Dermis microvascular lymphatic vessel endothelial cell (primary cell): ENCODE measurements at regions not wholly inside any gene's neighbourhood (a gene's known extent, or its start where the extent isn't known, plus 50 kb on each side); places are given as distances from the start of the nearest gene placed in this dataset.
"Not testable (repeated sequence)": the region's sequence is repeated elsewhere in the genome, so short reads cannot be mapped to it uniquely, and the experiment has no call there.

ENCODE experiments used
- DNase-seq, 2 donors: peaks; one replicate each; pipeline versions ENCODE4 v3.0.0 to v3.0.0-alpha.2; 2010; ENCODE audit warnings: low read depth in 2 of 2

- DNase-seq = no peak
Observed at GRCh38 chr20:40890181-40890580, 138.4 kb upstream of the TOP1 start.

GRCh38 chr20:40890635-40891034, 138.0 kb upstream of the TOP1 start:
- DNase-seq = no peak

DNA sequence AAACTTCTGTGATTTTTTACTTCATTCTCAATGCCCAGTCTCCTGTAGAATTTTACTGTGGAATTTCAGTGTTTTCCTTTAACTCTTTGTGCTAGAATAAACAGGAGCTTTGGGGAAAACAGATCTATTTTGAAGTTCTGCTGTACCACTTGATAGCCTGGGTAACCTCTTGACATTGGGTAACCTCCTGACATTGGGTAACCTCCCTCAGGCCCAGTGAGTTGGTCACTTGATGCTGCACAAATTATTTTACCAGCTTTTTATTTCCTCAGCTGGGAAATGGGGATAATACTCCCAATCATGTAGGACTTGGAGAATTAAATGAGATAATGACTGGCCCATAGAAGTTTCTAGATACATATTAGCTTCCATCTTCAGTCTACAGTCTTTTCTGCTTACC, 137.3 kb upstream of the TOP1 start:
- DNase-seq = no peak

DNA sequence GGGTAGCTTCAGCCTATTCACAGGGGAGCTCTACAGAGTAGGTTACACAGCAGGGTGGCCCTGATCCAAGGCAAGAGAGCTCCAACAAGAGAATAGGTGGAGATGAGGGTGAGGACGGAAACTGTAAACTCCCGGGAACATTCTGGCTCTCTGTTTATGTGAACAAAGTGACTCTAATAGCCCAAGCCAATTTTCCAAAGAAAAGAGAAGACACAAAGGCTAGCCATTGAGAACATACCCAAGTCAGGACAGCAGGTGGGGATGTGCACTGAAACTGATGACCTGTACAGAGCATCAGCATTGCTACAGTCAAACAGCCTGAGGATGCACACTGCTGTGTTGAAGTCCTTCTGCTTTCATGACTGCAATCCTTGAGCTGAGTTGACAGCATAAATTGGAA, 136.0 kb upstream of the TOP1 start:
- DNase-seq = no peak

- no peak for DNase-seq
Observed at GRCh38 chr20:40893610-40894236, 134.9 kb upstream of the TOP1 start.

- DNase-seq = no peak
Observed at GRCh38 chr20:40894237-40894630, 134.4 kb upstream of the TOP1 start.

DNA sequence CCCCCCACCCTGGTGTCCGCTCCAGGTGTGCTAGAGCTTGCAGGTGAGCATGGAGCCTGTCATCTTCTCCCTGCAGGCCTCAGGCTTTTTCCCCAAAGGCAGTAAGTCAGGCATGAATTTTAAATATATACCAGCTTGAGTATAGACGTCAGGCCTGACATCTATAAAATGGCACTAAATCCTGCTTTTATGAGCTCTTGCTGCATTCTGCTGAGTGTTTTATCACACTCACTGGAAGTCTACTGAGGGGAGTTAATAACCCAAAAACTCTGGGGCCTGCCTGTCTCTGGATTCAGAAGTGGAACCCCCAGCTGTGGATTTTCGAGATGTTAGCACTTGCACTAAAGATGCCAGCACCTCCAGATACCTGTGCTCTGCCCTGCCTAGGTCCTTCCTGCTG, 133.4 kb upstream of the TOP1 start:
- DNase-seq = no peak

GRCh38 chr20:40896814-40897700, 131.6 kb upstream of the TOP1 start:
- DNase-seq = no peak

GRCh38 chr20:40899344-40899743, 129.3 kb upstream of the TOP1 start:
- DNase-seq = no peak

DNA sequence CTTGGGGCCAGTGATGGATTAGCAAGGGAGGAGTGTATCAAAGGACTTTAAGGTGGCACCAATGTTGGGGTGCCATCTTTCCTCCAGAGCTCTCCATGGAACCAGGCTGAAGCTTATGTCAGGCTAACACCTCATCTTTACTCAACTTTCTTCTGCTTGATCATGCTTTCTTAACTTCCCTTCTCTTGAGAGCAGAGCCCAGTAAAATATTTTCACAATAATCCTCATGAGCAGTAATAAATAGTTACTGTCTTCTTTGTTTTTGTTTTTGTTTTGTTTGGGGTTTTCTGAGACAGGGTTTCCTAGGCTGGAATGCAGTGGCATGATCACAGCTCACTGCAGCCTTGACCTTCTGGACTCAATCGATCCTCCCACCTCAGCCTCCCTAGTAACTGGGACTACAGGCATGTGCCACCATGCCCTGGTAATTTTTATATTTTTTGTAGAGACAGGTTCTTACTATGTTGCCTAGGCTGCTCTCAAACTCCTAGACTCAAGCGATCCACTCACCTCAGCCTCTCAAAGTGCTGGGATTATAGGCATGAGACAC, 127.9 kb upstream of the TOP1 start:
- no peak for DNase-seq

DNA sequence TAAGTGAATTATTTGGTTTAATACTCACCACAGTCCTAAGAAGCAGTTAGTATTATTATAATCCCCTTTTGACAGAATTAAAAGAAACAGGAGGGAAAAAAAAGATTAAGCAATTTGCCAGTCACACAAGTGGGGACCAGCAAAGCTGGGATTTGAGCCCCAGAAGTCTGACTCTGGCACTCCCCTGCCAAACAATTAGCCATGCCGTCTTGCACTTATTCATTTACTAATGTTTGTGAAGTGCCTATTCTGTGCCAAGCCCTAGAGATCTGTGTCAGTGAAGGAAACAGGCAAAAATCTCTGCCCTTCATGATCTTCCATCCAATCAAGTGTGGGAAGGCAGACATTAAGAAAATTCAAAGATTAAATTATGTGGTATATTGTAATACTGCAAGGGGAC, 126.0 kb upstream of the TOP1 start:
- no peak for DNase-seq

DNA sequence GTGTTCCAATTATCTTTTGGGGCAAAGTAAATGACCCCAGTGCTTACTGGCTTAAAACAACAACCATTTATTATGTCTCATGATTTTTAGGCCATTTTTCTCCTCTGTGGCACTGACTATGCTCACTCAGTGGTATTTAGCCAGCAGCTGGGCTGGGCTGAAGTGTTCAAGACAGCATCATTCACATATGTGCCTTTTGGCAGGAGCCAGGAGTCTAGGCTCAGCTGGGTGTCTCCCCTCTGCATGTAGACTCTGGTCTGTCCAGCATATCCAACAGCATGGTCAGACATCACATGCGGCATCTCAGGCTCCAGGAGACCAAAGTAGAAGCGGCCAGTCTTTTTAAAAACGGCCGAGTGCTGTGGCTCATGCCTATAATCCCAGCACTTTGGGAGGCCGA, 120.3 kb upstream of the TOP1 start:
- DNase-seq = no peak

DNA sequence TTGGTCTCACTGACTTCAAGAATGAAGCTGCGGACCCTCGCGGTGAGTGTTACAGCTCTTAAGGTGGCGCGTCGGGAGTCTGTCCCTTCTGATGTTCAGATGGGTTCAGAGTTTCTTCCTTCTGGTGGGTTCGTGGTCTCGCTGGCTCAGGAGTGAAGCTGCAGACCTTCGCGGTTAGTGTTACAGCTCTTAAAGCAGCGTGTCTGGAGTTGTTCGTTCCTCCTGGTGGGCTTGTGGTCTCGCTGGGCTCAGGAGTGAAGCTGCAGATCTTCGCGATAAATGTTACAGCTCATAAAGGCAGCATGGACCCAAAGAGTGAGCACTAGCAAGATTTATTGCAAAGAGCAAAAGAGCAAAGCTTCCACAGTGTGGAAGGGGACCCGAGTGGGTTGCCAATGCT, 119.1 kb upstream of the TOP1 start:
- not testable (repeated sequence) for DNase-seq

GRCh38 chr20:40910436-40910835, 118.2 kb upstream of the TOP1 start:
- not testable (repeated sequence) for DNase-seq

GRCh38 chr20:40911152-40911551, 117.5 kb upstream of the TOP1 start:
- DNase-seq = not testable (repeated sequence)

- no peak for DNase-seq
Observed at GRCh38 chr20:40913224-40914185, 115.1 kb upstream of the TOP1 start.

DNA sequence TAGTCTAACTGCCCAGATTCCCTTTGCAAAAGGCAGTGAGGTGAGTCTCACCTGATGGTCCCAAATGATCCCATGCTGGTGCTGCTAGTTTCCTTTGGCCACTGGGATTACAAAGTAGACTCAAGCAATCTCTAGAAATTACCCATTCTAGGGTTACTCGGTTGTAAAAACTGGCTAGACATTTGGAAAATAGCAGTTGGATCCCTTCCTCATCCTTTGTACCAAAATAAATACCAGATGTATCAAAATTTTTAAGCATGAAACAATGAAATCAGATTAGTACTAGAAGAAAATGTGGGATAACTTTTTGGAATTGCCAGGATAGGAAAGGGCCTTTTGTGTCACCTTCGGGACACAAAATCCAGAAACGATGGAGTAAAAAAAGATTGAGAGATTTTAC, 112.9 kb upstream of the TOP1 start:
- DNase-seq = no peak

DNA sequence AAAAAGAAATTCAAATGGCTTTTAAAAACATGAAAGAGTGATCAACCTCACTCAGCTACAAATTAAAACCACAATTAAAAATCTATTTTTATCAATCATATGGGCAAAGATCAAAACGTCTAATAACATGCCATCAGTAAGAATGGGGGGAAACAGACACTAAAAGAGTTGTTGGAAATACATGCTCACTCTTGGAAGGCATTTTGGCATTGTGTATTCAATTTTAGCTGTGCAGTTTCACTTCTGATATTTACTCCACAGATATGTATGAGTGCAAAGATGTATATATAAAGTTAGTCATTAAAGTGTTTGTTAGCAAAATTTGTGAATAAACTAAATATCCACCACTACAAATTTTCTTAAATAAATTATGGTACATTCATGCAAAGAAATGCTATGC, 112.3 kb upstream of the TOP1 start:
- DNase-seq = no peak

DNA sequence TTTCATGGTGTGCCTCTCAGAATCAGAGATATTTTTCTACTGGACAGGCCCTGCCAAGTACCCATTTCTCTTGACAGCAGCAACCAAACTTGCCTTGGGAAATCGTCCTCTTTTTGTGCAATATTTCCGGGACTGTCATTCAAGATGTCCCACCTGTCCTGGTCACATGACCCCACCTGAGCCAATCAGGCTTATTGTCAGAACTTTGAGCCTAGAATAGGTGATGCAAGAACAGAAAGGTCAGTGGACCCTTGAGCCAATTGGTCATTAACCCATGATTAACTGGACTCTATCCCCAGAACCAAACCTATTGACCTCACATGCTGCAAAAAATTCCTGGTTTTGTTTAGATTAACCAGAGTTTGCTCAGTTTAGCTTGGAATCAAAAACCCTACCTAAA, 108.3 kb upstream of the TOP1 start:
- no peak for DNase-seq

- DNase-seq = no peak
Observed at GRCh38 chr20:40922865-40923264, 105.8 kb upstream of the TOP1 start.

GRCh38 chr20:40925829-40926510, 102.7 kb upstream of the TOP1 start:
- DNase-seq = no peak
